GM12892 (cell line): ENCODE measurements at regions not wholly inside any gene's neighbourhood (a gene's known extent, or its start where the extent isn't known, plus 50 kb on each side); places are given as distances from the start of the nearest gene placed in this dataset.

Source experiments
- POLR2A ChIP-seq: IDR thresholded peaks from 2 replicates; pipeline ENCODE4 v1.6.1; 2011; ENCODE audit warnings: low read depth, low read length, control low read depth
- POLR2AphosphoS5 ChIP-seq: IDR thresholded peaks from 2 replicates; pipeline ENCODE4 v1.6.1; 2011; ENCODE audit warnings: low read depth, low read length, control low read depth
- TAF1 ChIP-seq: IDR thresholded peaks from 2 replicates; pipeline ENCODE4 v1.6.1; 2011; ENCODE audit warnings: low read depth, mild to moderate bottlenecking, control low read depth, low read length, borderline replicate concordance

GRCh38 chr3:164208821-164209220, 869.5 kb downstream of the SI start:
- TF ChIP-seq POLR2A (no peak), TAF1 (no peak), POLR2AphosphoS5 (no peak)
